ENCODE measurements at regions not wholly inside any gene's neighbourhood (a gene's known extent, or its start where the extent isn't known, plus 50 kb on each side); places are given as distances from the start of the nearest gene placed in this dataset.

- Histone ChIP-seq H4K12ac (ENCODE audit: low read depth, low read length) (no peak overlapping the region), H3K4ac (ENCODE audit: low read depth, low read length) (no peak overlapping the region), H2BK12ac (ENCODE audit: low read length) (no peak overlapping the region), H4K8ac (ENCODE audit: low read depth, low read length) (no peak overlapping the region), H3K14ac (ENCODE audit: low read length) (no peak overlapping the region), H3K27ac (ENCODE audit: low read depth, low read length) (no peak overlapping the region), H2AK5ac (ENCODE audit: low read length) (no peak overlapping the region), H3K18ac (ENCODE audit: low read length) (no peak overlapping the region), H3K36me3 (ENCODE audit: control insufficient read depth in 1 of 2, insufficient read depth in 2 of 2, low read length in 2 of 2) (no peaks in the 10 kb centered on the region), H3K4me1 (ENCODE audit: control insufficient read depth in 1 of 2, insufficient read depth in 2 of 2, low read length in 2 of 2) (no peaks in the 10 kb centered on the region), H2AFZ (ENCODE audit: insufficient read depth, low read length, poor library complexity) (no peak overlapping the region), H4K91ac (ENCODE audit: low read depth, low read length) (no peak overlapping the region), H2BK120ac (ENCODE audit: insufficient read depth, low read length, poor library complexity) (no peak overlapping the region), H3K4me2 (ENCODE audit: low read length) (no peak overlapping the region), H2BK5ac (ENCODE audit: low read depth, low read length, poor library complexity) (no peak overlapping the region), H3K4me3 (ENCODE audit: low read depth, low read length) (no peak overlapping the region), H3K9me3 (ENCODE audit: insufficient read depth, low read depth, low read length) (no peaks in the 10 kb centered on the region), H3K79me1 (ENCODE audit: low read length) (no peaks in the 10 kb centered on the region), H3K79me2 (ENCODE audit: control insufficient read depth, insufficient read depth, low read length, poor library complexity) (no peaks in the 10 kb centered on the region), H3K9ac (ENCODE audit: low read length) (no peak overlapping the region), H3K23ac (ENCODE audit: low read length) (no peak overlapping the region), H3K27me3 (ENCODE audit: insufficient read depth, low read length) (no peaks in the 10 kb centered on the region)
- WGBS (ENCODE audit: extremely low coverage, insufficient coverage, insufficient read length) = no CpG with 5 or more reads among the region's 3 CpGs
- no peak for DNase-seq
Measured at GRCh38 chr20:16939051-16939450, 190.9 kb downstream of the OTOR start.

- H3K27me3 ChIP-seq (ENCODE audit: insufficient read depth, low read length) = no peaks in the 10 kb centered on the region
- no peaks in the 10 kb centered on the region for H3K79me2 ChIP-seq (ENCODE audit: control insufficient read depth, insufficient read depth, low read length, poor library complexity)
- no peak overlapping the region for H3K18ac ChIP-seq (ENCODE audit: low read length)
- H2BK5ac ChIP-seq (ENCODE audit: low read depth, low read length, poor library complexity) = no peak overlapping the region
- H3K4me1 ChIP-seq (ENCODE audit: control insufficient read depth in 1 of 2, insufficient read depth in 2 of 2, low read length in 2 of 2) = peaks cover 0 to 7% of the 10 kb centered on the region in 2 experiments
- no peak overlapping the region for H3K14ac ChIP-seq (ENCODE audit: low read length)
- no peaks in the 10 kb centered on the region for H3K36me3 ChIP-seq (ENCODE audit: control insufficient read depth in 1 of 2, insufficient read depth in 2 of 2, low read length in 2 of 2)
- no peak overlapping the region for H3K4me3 ChIP-seq (ENCODE audit: low read depth, low read length)
- no peak for DNase-seq
- no peak overlapping the region for H3K27ac ChIP-seq (ENCODE audit: low read depth, low read length)
- no CpG with 5 or more reads among the region's 1 CpG for WGBS (ENCODE audit: extremely low coverage, insufficient coverage, insufficient read length)
- H4K12ac ChIP-seq (ENCODE audit: low read depth, low read length) = no peak overlapping the region
- H2AFZ ChIP-seq (ENCODE audit: insufficient read depth, low read length, poor library complexity) = no peak overlapping the region
- H2BK12ac ChIP-seq (ENCODE audit: low read length) = no peak overlapping the region
- peaks cover 2% of the 10 kb centered on the region for H3K79me1 ChIP-seq (ENCODE audit: low read length)
- no peak overlapping the region for H3K9ac ChIP-seq (ENCODE audit: low read length)
- no peak overlapping the region for H4K8ac ChIP-seq (ENCODE audit: low read depth, low read length)
- no peak overlapping the region for H3K4ac ChIP-seq (ENCODE audit: low read depth, low read length)
- H3K23ac ChIP-seq (ENCODE audit: low read length) = no peak overlapping the region
- no peak overlapping the region for H3K4me2 ChIP-seq (ENCODE audit: low read length)
- no peaks in the 10 kb centered on the region for H3K9me3 ChIP-seq (ENCODE audit: insufficient read depth, low read depth, low read length)
- H2AK5ac ChIP-seq (ENCODE audit: low read length) = no peak overlapping the region
- no peak overlapping the region for H4K91ac ChIP-seq (ENCODE audit: low read depth, low read length)
- no peak overlapping the region for H2BK120ac ChIP-seq (ENCODE audit: insufficient read depth, low read length, poor library complexity)
Measured at GRCh38 chr20:16940701-16941100, 192.5 kb downstream of the OTOR start.

- Histone ChIP-seq H3K27ac (ENCODE audit: low read depth, low read length) (no peak overlapping the region), H3K23ac (ENCODE audit: low read length) (no peak overlapping the region), H3K79me2 (ENCODE audit: control insufficient read depth, insufficient read depth, low read length, poor library complexity) (no peaks in the 10 kb centered on the region), H3K4me2 (ENCODE audit: low read length) (no peak overlapping the region), H3K14ac (ENCODE audit: low read length) (no peak overlapping the region), H2AK5ac (ENCODE audit: low read length) (no peak overlapping the region), H3K4me3 (ENCODE audit: low read depth, low read length) (no peak overlapping the region), H3K4ac (ENCODE audit: low read depth, low read length) (no peak overlapping the region), H3K18ac (ENCODE audit: low read length) (no peak overlapping the region), H3K9ac (ENCODE audit: low read length) (no peak overlapping the region), H3K27me3 (ENCODE audit: insufficient read depth, low read length) (no peaks in the 10 kb centered on the region), H3K36me3 (ENCODE audit: control insufficient read depth in 1 of 2, insufficient read depth in 2 of 2, low read length in 2 of 2) (no peaks in the 10 kb centered on the region), H2AFZ (ENCODE audit: insufficient read depth, low read length, poor library complexity) (no peak overlapping the region), H4K8ac (ENCODE audit: low read depth, low read length) (no peak overlapping the region), H3K9me3 (ENCODE audit: insufficient read depth, low read depth, low read length) (no peaks in the 10 kb centered on the region), H3K4me1 (ENCODE audit: control insufficient read depth in 1 of 2, insufficient read depth in 2 of 2, low read length in 2 of 2) (peaks cover 0 to 7% of the 10 kb centered on the region in 2 experiments), H4K91ac (ENCODE audit: low read depth, low read length) (no peak overlapping the region), H2BK5ac (ENCODE audit: low read depth, low read length, poor library complexity) (no peak overlapping the region), H2BK120ac (ENCODE audit: insufficient read depth, low read length, poor library complexity) (peak overlapping the region; percentile 33), H3K79me1 (ENCODE audit: low read length) (peaks cover 2% of the 10 kb centered on the region), H4K12ac (ENCODE audit: low read depth, low read length) (no peak overlapping the region), H2BK12ac (ENCODE audit: low read length) (no peak overlapping the region)
- no peak for DNase-seq
- no CpG with 5 or more reads among the region's 1 CpG for WGBS (ENCODE audit: extremely low coverage, insufficient coverage, insufficient read length)
Measured at GRCh38 chr20:16942051-16942450, 193.9 kb downstream of the OTOR start.

GRCh38 chr20:16942756-16943155 is 194.6 kb downstream of the OTOR start:
- Histone ChIP-seq H3K18ac (ENCODE audit: low read length) (no peak overlapping the region), H4K12ac (ENCODE audit: low read depth, low read length) (no peak overlapping the region), H4K8ac (ENCODE audit: low read depth, low read length) (no peak overlapping the region), H3K4ac (ENCODE audit: low read depth, low read length) (no peak overlapping the region), H2AK5ac (ENCODE audit: low read length) (no peak overlapping the region), H4K91ac (ENCODE audit: low read depth, low read length) (no peak overlapping the region), H3K4me3 (ENCODE audit: low read depth, low read length) (no peak overlapping the region), H3K23ac (ENCODE audit: low read length) (no peak overlapping the region), H2BK120ac (ENCODE audit: insufficient read depth, low read length, poor library complexity) (no peak overlapping the region), H2BK12ac (ENCODE audit: low read length) (no peak overlapping the region), H2BK5ac (ENCODE audit: low read depth, low read length, poor library complexity) (no peak overlapping the region), H3K9me3 (ENCODE audit: insufficient read depth, low read depth, low read length) (no peaks in the 10 kb centered on the region), H3K4me2 (ENCODE audit: low read length) (no peak overlapping the region), H3K14ac (ENCODE audit: low read length) (no peak overlapping the region), H2AFZ (ENCODE audit: insufficient read depth, low read length, poor library complexity) (no peak overlapping the region), H3K27ac (ENCODE audit: low read depth, low read length) (no peak overlapping the region), H3K9ac (ENCODE audit: low read length) (no peak overlapping the region), H3K27me3 (ENCODE audit: insufficient read depth, low read length) (no peaks in the 10 kb centered on the region), H3K79me2 (ENCODE audit: control insufficient read depth, insufficient read depth, low read length, poor library complexity) (no peaks in the 10 kb centered on the region), H3K79me1 (ENCODE audit: low read length) (peaks cover 2% of the 10 kb centered on the region), H3K36me3 (ENCODE audit: control insufficient read depth in 1 of 2, insufficient read depth in 2 of 2, low read length in 2 of 2) (no peaks in the 10 kb centered on the region), H3K4me1 (ENCODE audit: control insufficient read depth in 1 of 2, insufficient read depth in 2 of 2, low read length in 2 of 2) (peaks cover 0 to 7% of the 10 kb centered on the region in 2 experiments)
- peak; percentile 25 to 70 for DNase-seq
- no CpG with 5 or more reads among the region's 2 CpGs for WGBS (ENCODE audit: extremely low coverage, insufficient coverage, insufficient read length)
